GM21360 (cell line): ENCODE measurements at regions not wholly inside any gene's neighbourhood (a gene's known extent, or its start where the extent isn't known, plus 50 kb on each side); places are given as distances from the start of the nearest gene placed in this dataset.
"Not testable (repeated sequence)": the region's sequence is repeated elsewhere in the genome, so short reads cannot be mapped to it uniquely, and the experiment has no call there.

ENCODE experiments used
- ATAC-seq: cut with Tn5 transposase; IDR thresholded peaks from one replicate; pipeline ENCODE4 v1.9.1; 2021; ENCODE audit warnings: mild to moderate bottlenecking, moderate library complexity; ENCODE audit not compliant: unreplicated experiment

DNA sequence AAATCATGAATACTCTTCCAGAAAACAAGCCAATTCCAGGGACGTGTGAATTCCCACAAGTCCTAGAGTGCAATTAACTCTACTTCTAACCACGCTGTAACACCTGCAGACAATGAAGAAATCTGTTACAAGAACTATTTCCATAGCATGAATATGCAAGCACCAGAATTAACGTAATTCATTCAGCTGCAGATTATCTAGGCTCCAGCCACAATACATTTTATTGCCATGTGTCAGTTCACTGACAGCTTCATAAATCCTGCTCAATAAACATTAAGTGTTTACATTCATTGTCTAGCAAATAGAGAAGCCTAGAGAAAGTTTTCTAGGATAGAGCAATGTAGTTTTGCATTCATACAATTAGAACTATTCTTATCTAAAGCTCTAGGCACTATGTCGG, 1348.5 kb downstream of the GRIK2 start:
- ATAC-seq, result no peak

GRCh38 chr6:102736941-102737368, 1343.4 kb downstream of the GRIK2 start:
- ATAC-seq, result no peak

DNA sequence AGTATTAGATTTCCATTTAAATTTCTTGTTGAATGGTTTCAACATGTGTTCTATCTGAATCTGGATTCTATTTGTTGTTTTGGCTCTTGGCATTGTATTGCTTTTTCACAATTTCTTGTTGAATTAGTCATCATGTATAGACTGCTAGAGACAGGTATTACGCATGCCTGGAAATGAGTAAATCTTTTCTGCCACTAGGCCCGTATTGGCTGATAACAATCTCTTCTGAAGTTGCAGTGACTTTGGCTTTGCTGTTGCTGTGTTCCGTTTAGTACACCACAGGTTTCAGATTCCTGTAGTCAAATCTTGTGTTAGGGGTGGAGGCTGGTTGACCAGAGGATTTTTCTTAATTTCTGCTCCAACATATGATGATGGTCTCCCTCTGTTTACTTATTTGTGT, 1339.4 kb downstream of the GRIK2 start:
- no peak for ATAC-seq

DNA sequence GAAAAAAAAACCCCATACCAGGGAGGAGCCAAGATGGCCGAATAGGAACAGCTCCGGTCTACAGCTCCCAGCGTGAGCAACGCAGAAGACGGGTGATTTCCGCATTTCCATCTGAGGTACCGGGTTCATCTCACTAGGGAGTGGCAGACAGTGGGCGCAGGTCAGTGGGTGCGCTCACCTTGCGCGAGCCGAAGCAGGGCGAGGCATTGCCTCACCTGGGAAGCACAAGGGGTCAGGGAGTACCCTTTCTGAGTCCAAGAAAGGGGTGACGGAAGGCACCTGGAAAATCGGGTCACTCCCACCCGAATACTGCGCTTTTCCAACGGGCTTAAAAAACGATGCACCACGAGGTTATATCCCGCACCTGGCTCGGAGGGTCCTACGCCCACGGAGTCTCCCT, 1328.6 kb downstream of the GRIK2 start:
- not testable (repeated sequence) for ATAC-seq

GRCh38 chr6:102717737-102718456, 1324.4 kb downstream of the GRIK2 start:
- no peak for ATAC-seq

DNA sequence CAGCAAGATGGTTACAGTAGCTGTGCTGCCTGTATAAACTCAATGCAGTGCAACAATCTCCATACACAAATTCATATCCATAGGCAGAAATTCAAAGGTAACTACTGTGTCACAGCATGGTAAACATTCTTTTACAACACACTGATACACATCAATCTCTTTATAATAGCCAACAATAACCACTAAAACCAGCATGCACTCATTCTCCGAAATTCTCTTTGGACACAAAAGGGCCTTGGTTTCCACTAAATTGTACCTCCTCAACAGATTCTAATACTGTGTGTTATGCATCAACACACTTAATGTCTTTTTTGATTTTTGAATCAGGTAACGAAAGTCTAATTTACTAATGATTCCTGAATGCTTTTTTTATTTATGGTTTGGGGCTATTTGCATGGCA, 1323.7 kb downstream of the GRIK2 start:
- ATAC-seq, result no peak

- no peak for ATAC-seq
These were observed 1307.5 kb downstream of the GRIK2 start for GRCh38 chr6:102701019-102701418.

GRCh38 chr6:102686461-102686860, 1293.0 kb downstream of the GRIK2 start:
- ATAC-seq, result no peak

DNA sequence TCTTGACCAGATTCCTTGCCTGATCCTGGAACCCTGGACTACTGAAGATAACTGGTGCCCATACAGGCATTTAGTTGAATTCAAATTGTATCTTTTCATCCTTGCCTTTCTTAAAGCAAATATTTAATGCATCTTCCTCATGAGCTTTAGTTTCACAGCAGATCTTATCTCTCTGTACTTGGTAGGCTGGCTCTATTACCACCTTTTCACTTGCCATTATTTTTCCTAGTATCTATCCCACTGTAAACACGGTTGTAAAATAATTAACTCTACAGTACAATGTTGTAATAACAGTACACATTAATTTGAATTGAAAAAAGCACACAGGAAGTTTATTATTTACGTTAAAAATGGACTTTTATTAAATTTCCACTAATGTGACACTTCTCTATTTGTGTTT, 1286.9 kb downstream of the GRIK2 start:
- ATAC-seq, result no peak

DNA sequence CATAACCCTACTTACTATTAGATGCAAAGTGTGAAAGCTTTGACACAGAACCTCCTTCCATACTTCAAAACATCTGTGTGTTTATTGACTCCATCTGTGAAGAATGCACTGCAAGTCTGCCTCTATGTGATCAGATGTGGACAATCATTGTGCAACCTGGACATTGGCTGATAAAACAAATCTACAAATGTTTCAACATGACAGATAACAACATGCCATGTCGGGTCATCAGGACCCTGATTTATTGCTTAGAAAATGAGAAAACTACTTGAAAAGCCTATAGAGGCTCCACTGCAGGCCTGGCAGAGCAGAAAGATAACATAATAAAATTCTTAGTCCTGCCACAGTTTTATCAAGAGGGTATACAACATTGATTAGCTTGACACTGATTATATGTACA, 1286.4 kb downstream of the GRIK2 start:
- no peak for ATAC-seq

DNA sequence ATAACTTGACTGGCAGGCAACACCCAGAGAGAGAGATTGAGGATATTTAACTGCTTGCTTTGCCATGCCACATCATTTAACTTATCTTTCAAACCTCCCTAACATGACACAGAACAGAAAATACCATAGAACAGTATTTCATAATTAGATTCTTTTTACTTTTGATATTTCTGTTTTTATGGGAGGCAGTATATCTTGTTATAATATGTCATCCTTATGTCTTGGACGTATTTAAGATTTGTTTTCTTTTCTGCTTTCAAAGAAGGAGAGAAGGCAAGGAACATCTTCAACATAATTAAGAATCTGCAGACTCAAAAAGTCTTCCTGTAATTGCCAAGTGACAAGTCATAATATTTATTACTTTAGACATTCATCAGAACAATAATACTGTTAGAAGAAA, 1283.7 kb downstream of the GRIK2 start:
- no peak for ATAC-seq

DNA sequence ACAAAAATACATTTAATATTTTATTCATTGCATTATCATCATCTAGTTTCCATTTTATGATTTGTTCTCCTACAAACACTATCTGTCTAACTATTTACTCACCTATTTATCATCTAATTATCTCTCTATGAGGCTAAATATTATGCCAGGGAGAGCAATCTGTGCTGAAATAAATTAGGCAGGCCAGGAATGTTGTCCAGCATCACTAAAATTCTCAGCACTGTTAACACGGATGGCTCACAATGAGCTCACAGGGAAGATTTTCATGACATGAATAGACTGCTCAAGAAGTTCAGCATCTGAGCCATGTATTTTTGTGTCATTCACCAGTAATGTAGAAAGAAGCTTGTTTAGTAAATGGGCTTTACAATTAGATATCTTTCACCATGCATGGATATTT, 1277.2 kb downstream of the GRIK2 start:
- ATAC-seq, result no peak

GRCh38 chr6:102662851-102663250, 1269.3 kb downstream of the GRIK2 start:
- no peak for ATAC-seq

GRCh38 chr6:102660303-102660702, 1266.8 kb downstream of the GRIK2 start:
- no peak for ATAC-seq

GRCh38 chr6:102655823-102656222, 1262.3 kb downstream of the GRIK2 start:
- no peak for ATAC-seq

- no peak for ATAC-seq
These were observed 1247.9 kb downstream of the GRIK2 start for GRCh38 chr6:102641426-102641825.

DNA sequence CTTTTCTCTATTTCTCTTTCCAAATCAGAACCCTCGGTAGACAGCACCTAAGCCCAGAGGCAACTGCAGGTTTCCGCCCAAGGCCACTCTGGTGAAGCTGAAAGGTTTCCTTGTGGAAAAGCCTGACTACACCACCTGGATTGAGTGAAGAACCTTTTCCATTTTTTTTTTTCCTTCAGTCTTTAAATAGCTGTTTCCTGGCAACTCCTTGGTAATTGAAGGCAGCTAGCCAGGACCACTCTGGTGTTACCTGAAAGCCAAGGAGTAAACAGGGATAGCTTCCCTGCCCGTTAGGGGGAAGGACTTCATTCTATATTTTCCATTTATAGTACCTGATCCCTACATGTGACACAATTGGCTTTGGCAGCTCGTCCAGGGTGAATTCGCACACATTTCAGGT, 1238.4 kb downstream of the GRIK2 start:
- ATAC-seq, result no peak

- no peak for ATAC-seq
These were observed 1229.7 kb downstream of the GRIK2 start for GRCh38 chr6:102623201-102623600.

DNA sequence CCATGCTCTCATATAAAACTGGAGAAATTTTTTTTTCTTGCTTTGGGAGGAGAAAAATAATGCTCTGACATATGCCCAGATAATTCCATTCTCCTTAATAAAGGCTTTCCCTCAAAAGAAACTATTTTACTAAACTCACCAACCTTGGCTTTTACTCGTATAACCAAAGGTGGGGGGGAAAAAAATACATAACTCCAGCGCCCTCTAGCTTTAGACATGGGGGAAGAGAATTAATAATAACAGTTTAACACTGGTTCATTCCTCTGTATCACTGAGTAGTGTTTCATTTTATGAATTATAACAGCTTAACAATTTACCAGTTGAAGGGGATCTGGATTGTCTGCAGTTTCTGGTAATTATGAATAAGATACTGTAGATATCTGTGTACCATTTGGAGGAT, 1226.1 kb downstream of the GRIK2 start:
- ATAC-seq, result no peak

GRCh38 chr6:102582569-102582968, 1189.1 kb downstream of the GRIK2 start:
- ATAC-seq, result no peak

DNA sequence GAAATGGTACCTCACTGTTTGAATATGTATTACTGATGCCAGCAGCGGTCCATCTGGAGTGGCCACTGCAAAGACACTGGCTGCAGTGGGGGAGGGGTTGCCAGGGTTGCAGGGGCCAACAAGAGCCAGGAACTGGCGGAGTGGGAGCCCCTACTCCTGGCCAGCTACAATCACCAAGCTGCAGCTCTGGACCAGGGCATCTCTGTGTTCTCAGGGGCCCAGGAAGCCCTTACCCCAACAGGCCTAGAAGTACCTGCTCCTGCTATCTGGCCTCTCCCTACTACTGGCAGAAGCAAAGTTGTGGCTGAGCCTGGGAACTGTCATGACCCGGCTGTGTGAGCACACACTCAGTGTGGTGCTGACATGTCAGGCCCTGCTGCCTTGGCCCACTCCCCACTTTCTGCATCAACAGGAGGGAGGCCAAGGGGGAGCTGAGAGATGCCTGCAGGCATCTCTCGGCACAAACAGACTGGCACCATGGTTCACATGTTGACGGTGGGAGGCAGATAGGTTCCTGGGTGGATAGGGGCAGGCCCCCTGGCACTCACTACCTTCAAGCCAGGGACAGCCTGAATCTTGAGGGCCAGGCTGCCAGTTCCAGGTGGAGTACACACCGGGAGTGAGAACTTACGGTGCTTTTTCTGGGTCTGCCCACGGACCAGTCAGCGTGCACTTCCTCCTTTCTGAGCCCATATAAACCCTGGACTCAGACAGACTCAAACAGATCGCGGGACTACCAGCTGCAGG, 1188.0 kb downstream of the GRIK2 start:
- ATAC-seq, result no peak

GRCh38 chr6:102571236-102571908, 1177.9 kb downstream of the GRIK2 start:
- no peak for ATAC-seq
